Effector CD4-positive, alpha-beta T cell (primary cell): ENCODE measurements at regions not wholly inside any gene's neighbourhood (a gene's known extent, or its start where the extent isn't known, plus 50 kb on each side); places are given as distances from the start of the nearest gene placed in this dataset.
"Not testable (repeated sequence)": the region's sequence is repeated elsewhere in the genome, so short reads cannot be mapped to it uniquely, and the experiment has no call there.

Experiments used
- DNase-seq: peaks from one replicate; pipeline ENCODE4 v3.0.0-alpha.2; 2020

- no peak for DNase-seq
These were observed 1656.9 kb downstream of the MRPL39 start for GRCh38 chr21:23950344-23950743.

- DNase-seq: no peak
These were observed 1657.8 kb downstream of the MRPL39 start for GRCh38 chr21:23949493-23949892.

- DNase-seq: no peak
These were observed 1667.8 kb downstream of the MRPL39 start for GRCh38 chr21:23939369-23940065.

DNA sequence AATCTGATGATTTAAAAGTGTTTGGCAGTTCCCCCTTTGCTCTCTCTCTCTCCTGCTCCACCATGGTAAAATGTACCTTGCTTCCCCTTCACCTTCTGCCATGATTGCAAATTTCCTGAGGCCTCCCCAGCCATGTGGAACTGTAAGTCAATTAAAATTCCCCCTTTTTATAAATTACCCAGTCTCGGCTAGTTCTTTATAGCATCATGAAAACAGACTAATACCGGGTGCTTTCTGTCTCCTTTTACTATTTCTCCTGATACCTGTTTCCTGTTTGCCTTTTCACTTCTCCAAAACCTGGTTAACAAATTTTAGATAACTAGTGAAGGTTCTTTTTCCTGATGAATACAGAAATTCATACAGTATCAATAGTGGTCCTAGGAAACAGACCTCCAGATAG is 1670.3 kb downstream of the MRPL39 start:
- DNase-seq: no peak

GRCh38 chr21:23936224-23936623 is 1671.1 kb downstream of the MRPL39 start:
- no peak for DNase-seq

- DNase-seq: no peak
These were observed 1676.7 kb downstream of the MRPL39 start for GRCh38 chr21:23930565-23930964.

DNA sequence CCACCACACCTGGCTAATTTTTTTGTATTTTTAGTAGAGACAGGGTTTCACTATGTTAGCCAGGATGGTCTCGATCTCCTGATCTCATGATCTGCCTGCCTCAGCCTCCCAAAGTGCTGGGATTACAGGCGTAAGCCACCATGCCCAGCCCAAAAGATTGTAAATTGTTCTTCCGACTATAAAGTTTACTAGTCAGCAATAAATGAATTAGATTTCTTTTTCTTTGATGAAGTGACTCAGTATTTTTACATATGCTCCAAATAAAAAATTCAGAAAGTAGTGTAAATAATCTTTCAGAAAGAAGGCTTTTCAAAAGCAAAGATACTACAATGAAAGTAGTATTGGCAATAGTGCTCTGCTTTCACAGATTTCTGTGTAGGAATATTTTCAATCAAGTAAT is 1680.9 kb downstream of the MRPL39 start:
- not testable (repeated sequence) for DNase-seq

GRCh38 chr21:23921670-23922418 is 1685.4 kb downstream of the MRPL39 start:
- no peak for DNase-seq

GRCh38 chr21:23900727-23901126 is 1706.6 kb downstream of the MRPL39 start:
- no peak for DNase-seq

GRCh38 chr21:23899561-23899960 is 1707.7 kb downstream of the MRPL39 start:
- DNase-seq: no peak

DNA sequence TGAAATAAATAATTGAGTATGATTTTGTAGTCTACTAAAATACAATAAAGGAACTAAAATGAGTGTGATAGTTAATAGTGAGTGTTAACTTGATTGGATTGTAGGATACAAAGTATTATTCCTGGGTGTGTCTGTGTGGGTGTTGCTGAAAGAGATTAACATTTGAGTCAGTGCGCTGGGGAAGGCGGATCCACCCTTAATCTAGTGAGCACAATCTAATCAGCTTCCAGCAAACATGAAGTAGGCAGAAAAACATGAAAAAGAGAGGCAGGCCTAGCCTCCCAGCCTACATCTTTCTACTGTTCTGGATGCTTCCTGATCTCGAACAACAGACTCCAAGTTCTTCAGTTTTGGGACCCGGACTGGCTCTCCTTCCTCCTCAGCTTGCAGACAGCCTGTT is 1716.6 kb downstream of the MRPL39 start:
- DNase-seq: no peak

- DNase-seq: no peak
These were observed 1719.5 kb downstream of the MRPL39 start for GRCh38 chr21:23887725-23888306.

- no peak for DNase-seq
These were observed 1720.2 kb downstream of the MRPL39 start for GRCh38 chr21:23886828-23887724.

- DNase-seq: no peak
These were observed 1725.5 kb downstream of the MRPL39 start for GRCh38 chr21:23881783-23882182.

DNA sequence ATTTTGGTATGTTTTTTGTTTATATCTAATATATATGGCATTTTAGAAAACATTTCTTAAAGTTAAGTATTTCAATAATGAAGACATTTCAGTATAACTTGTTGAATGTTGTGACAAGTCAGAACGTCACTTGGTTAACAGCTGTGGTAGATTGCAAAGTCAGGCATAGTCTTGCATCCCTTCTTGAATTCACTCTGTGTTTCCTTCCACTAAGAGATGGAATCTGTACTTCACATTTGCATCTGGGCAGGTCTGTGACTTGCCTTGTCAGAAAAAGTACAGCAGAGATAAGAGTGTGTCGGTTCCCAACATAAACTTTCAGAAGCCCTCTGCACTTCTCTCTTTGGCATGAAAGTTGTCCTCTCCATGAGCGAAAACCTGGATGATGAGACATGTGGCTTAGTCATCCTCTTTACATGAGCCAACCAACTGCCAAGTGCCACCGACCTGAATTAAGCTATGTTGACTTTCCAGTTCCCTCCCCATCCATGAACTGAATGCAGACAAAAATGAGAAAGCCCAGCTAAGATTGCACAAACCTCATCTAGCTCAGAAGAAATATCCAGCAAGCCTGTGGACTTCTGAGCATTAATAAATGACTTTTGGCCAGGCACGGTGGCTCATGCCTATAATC is 1730.2 kb downstream of the MRPL39 start:
- no peak for DNase-seq

DNA sequence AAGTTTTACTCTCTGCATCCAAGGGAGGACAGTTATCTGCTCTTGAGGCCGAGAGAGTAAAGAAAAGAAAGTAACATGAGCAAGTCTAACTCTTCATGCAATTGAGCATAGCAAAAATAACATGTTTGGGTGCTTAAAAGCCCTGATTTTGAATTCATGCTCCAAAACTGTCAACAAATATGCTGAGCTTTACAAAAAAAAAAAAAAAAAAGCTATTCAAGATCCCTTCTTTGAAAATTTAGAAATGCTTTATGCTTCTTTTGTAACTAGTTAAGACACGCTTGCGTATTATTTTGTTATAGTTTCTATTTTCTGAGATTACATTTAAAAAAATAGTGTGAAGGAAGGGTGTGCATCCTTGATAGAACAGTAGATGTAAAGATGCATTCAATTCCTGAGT is 1733.0 kb downstream of the MRPL39 start:
- DNase-seq: no peak

- DNase-seq: no peak
These were observed 1745.3 kb downstream of the MRPL39 start for GRCh38 chr21:23861911-23862504.

- no peak for DNase-seq
These were observed 1748.4 kb downstream of the MRPL39 start for GRCh38 chr21:23858878-23859277.

DNA sequence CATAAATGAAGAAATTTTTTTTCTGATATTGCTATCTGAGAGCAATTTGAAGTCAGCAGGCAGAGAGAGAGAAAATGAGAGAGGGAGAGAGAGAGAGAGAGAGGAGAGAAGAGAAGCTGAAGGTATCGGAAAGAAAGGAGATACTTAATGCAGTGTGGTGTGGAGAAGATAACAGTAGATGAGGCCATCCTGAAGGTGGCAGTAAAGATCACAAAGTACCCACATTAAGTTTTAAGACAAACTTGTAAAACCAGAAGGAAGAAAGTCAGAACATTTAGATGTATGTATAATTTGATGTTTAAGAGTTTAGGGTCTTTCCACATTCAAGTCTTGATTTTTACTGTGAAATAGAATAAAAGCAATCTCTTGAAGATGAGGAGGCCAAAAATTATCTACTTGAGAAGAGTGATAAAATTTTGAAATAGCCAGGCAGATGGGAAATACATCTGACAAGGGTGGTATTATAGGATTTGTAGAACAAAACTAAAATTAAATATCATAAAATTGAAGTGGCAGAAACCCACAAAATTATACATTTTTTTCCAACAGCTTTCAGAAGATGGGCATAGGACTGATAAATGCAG is 1753.4 kb downstream of the MRPL39 start:
- DNase-seq: no peak

GRCh38 chr21:23837564-23837963 is 1769.7 kb downstream of the MRPL39 start:
- no peak for DNase-seq

DNA sequence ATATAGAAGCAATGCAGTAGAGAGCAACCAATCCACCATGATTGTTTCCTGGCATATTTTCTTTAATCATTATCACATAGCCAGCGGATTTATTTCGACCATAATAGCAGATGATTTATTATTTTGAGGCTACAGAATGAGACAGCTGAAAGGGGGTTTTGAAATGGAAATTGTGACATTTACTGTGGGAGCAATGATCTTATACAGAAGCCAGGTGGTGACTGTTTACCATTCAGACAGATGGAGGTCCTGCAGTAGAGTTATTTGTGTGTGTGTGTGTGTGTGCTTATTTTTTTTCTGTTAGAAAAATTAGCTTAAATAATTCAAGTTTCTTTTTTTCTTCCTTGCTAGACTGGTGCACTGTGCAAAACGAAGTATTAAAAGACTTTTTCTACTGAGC is 1784.5 kb downstream of the MRPL39 start:
- DNase-seq: no peak

DNA sequence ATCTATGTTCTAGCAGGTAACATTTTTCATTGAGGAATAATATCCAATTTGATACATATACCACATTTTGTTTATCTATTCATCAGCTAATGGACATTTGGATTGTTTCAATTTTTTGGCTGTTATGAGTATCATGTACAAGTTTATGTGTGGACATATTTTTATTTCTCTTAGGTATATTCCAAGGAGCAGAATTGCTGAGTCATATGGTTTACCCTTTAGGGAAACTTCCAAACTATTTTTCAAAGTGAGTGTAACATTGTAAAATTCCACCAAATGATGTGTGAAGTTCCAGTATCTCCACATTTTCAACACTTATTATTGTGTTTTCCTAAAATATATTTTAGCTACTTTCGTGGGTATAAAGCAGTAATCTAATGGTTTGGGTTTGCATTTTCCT is 1789.9 kb downstream of the MRPL39 start:
- DNase-seq: no peak
